H1 (cell line): ENCODE measurements at regions not wholly inside any gene's neighbourhood (a gene's known extent, or its start where the extent isn't known, plus 50 kb on each side); places are given as distances from the start of the nearest gene placed in this dataset.

ENCODE experiments used
- CTCF ChIA-PET: fragments of 300-600 bp; sonication (Branson Sonifier 250); formaldehyde crosslinking; loops from one replicate; lab custom pipeline; 2021; ENCODE audit not compliant: partially characterized antibody; lab: Charles Lee
- POLR2A ChIA-PET: fragments of 300-600 bp; sonication (Branson Sonifier 250); formaldehyde crosslinking; loops from one replicate; lab custom pipeline; 2021; ENCODE audit warnings: inconsistent platforms; ENCODE audit not compliant: partially characterized antibody; lab: Charles Lee
- DNase-seq, 2 experiments: peaks; one replicate each; pipeline versions ENCODE4 v3.0.0 to v3.0.0-alpha.2; 2010 to 2022; ENCODE audit warnings: low spot score in 2 of 2, low read depth in 1 of 2, mixed read lengths in 1 of 2
- FAIRE-seq: peaks from 2 replicates; lab custom pipeline; 2011; peaks lifted over from hg19 to GRCh38; lab: Jason Lieb, UNC
- H2AFZ ChIP-seq: 2 replicates; pipeline ENCODE4 v1.8.1; 2012; ENCODE audit warnings: low read length, inconsistent platforms
- H2AK5ac ChIP-seq: 2 replicates; pipeline ENCODE4 v1.6.1; 2013; ENCODE audit warnings: low read depth, low read length
- H2BK120ac ChIP-seq: replicated peaks from 2 replicates; pipeline ENCODE3; 2013; ENCODE audit warnings: low read depth, low read length, inconsistent platforms
- H2BK12ac ChIP-seq: 2 replicates; pipeline ENCODE4 v1.6.1; 2013; ENCODE audit warnings: low read depth, low read length
- H2BK15ac ChIP-seq: 2 replicates; pipeline ENCODE4 v1.6.1; 2013; ENCODE audit warnings: low read length
- H2BK20ac ChIP-seq: 2 replicates; pipeline ENCODE4 v1.6.1; 2013; ENCODE audit warnings: low read length
- H2BK5ac ChIP-seq: 2 replicates; pipeline ENCODE4 v1.6.1; 2013; ENCODE audit warnings: low read depth, low read length
- H3K14ac ChIP-seq: 2 replicates; pipeline ENCODE4 v1.6.1; 2013; ENCODE audit warnings: inconsistent platforms; ENCODE audit not compliant: insufficient read length
- H3K18ac ChIP-seq: 2 replicates; pipeline ENCODE4 v1.6.1; 2013; ENCODE audit warnings: low read length; ENCODE audit errors: extremely low read depth
- H3K23ac ChIP-seq: 2 replicates; pipeline ENCODE4 v1.6.1; 2013; ENCODE audit warnings: inconsistent platforms; ENCODE audit not compliant: insufficient read length
- H3K23me2 ChIP-seq: 2 replicates; pipeline ENCODE4 v1.6.1; 2013; ENCODE audit warnings: low read depth, low read length
- H3K27ac ChIP-seq: 2 replicates; pipeline ENCODE4 v1.6.1; 2011; ENCODE audit warnings: low read depth, low read length, inconsistent platforms
- H3K27me3 ChIP-seq, 4 experiments: replicated peaks in 1 of 4; 1 replicate in 1 of 4; 2 replicates in 3 of 4; pipeline versions ENCODE4 v1.6.1 to v1.8.1; 2011 to 2013; ENCODE audit warnings: low read length in 3 of 4, mild to moderate bottlenecking in 3 of 4, inconsistent platforms in 2 of 4, mixed read lengths in 2 of 4, moderate library complexity in 1 of 4; ENCODE audit not compliant: control insufficient read depth in 3 of 4, insufficient read depth in 3 of 4; ENCODE audit errors: extremely low read depth in 1 of 4
- H3K36me3 ChIP-seq, 4 experiments: 2 replicates each; pipeline versions ENCODE4 v1.6.1 to v1.8.1; 2011 to 2013; ENCODE audit warnings: mild to moderate bottlenecking in 4 of 4, low read length in 3 of 4, moderate library complexity in 2 of 4, control low read depth in 1 of 4, inconsistent platforms in 1 of 4; ENCODE audit not compliant: insufficient read depth in 4 of 4, control insufficient read depth in 2 of 4
- H3K4ac ChIP-seq: replicated peaks from 2 replicates; pipeline ENCODE3; 2013; ENCODE audit warnings: low read length, low read depth, mixed read lengths, inconsistent platforms; ENCODE audit not compliant: insufficient read length
- H3K4me1 ChIP-seq, 4 experiments: replicated peaks in 1 of 4; 1 replicate in 1 of 4; 2 replicates in 3 of 4; pipeline versions ENCODE4 v1.6.1 to v1.8.1; 2011 to 2013; ENCODE audit warnings: low read length in 3 of 4, inconsistent platforms in 2 of 4, mixed read lengths in 1 of 4; ENCODE audit not compliant: insufficient read depth in 4 of 4, control insufficient read depth in 3 of 4
- H3K4me2 ChIP-seq, 2 experiments: 2 replicates each; pipeline versions ENCODE4 v1.6.1 to v1.8.1; 2011 to 2013; ENCODE audit warnings: low read depth in 2 of 2, low read length in 2 of 2, control low read depth in 1 of 2, inconsistent platforms in 1 of 2, mild to moderate bottlenecking in 1 of 2; ENCODE audit not compliant: insufficient read depth in 1 of 2
- H3K4me3 ChIP-seq, 4 experiments: fragments of 200-600, 300-600 bp in 1 of 4; sonication (generic), shearing (Covaris generic), sonication (Bioruptor Twin) in 1 of 4; 2 replicates each; pipeline versions ENCODE4 v1.5.1 to v1.8.1; 2011 to 2016; ENCODE audit warnings: low read length in 4 of 4, low read depth in 3 of 4, control low read depth in 2 of 4, inconsistent platforms in 2 of 4, mild to moderate bottlenecking in 2 of 4, mixed read lengths in 1 of 4, moderate library complexity in 1 of 4; ENCODE audit not compliant: insufficient read depth in 2 of 4; ENCODE audit errors: extremely low read depth in 1 of 4
- H3K56ac ChIP-seq: replicated peaks from 2 replicates; pipeline ENCODE3; 2013; ENCODE audit warnings: low read depth, mild to moderate bottlenecking, mixed read lengths, low read length, inconsistent platforms; ENCODE audit not compliant: insufficient read length
- H3K79me1 ChIP-seq: 2 replicates; pipeline ENCODE4 v1.6.1; 2013; ENCODE audit warnings: low read depth, low read length, control low read depth
- H3K79me2 ChIP-seq, 2 experiments: 2 replicates each; pipeline versions ENCODE4 v1.6.1 to v1.8.1; 2012 to 2013; ENCODE audit warnings: low read length in 2 of 2, mild to moderate bottlenecking in 2 of 2, inconsistent platforms in 1 of 2; ENCODE audit not compliant: insufficient read depth in 2 of 2, control insufficient read depth in 1 of 2
- H3K9ac ChIP-seq, 4 experiments: replicated peaks in 1 of 4; 1 replicate in 1 of 4; 2 replicates in 3 of 4; pipeline versions ENCODE4 v1.6.1 to v1.8.1; 2011 to 2013; ENCODE audit warnings: low read depth in 3 of 4, low read length in 3 of 4, control low read depth in 2 of 4, mild to moderate bottlenecking in 2 of 4, moderate library complexity in 2 of 4, inconsistent platforms in 1 of 4; ENCODE audit errors: extremely low read depth in 1 of 4
- H3K9me3 ChIP-seq, 2 experiments: 2 replicates each; pipeline versions ENCODE4 v1.6.1 to v1.8.1; 2012 to 2013; ENCODE audit warnings: mild to moderate bottlenecking in 2 of 2, moderate library complexity in 2 of 2, control low read depth in 1 of 2, inconsistent platforms in 1 of 2, low read depth in 1 of 2, low read length in 1 of 2, mixed read lengths in 1 of 2; ENCODE audit not compliant: insufficient read depth in 2 of 2
- H4K20me1 ChIP-seq, 2 experiments: replicated peaks in 1 of 2; 2 replicates each; pipeline versions ENCODE3 to v1.8.1; 2011 to 2013; ENCODE audit warnings: inconsistent platforms in 2 of 2, low read length in 2 of 2, mild to moderate bottlenecking in 1 of 2; ENCODE audit not compliant: insufficient read depth in 2 of 2, control insufficient read depth in 1 of 2
- H4K5ac ChIP-seq: 2 replicates; pipeline ENCODE4 v1.6.1; 2013; ENCODE audit warnings: low read length, low read depth, mixed read lengths, inconsistent platforms; ENCODE audit not compliant: insufficient read length
- H4K8ac ChIP-seq: 2 replicates; pipeline ENCODE4 v1.8.0; 2013; ENCODE audit warnings: mild to moderate bottlenecking, moderate library complexity, low read length, inconsistent platforms; ENCODE audit not compliant: insufficient read depth; ENCODE audit errors: extremely low read depth
- H4K91ac ChIP-seq: replicated peaks from 2 replicates; pipeline ENCODE3; 2013; ENCODE audit warnings: low read length, mixed read lengths, inconsistent platforms; ENCODE audit not compliant: insufficient read length
- BCL11A ChIP-seq, 2 experiments: IDR thresholded peaks; one replicate each; pipeline ENCODE4 v1.6.1; 2011; ENCODE audit warnings: low read depth in 2 of 2, low read length in 2 of 2, mild to moderate bottlenecking in 2 of 2
- CEBPB ChIP-seq: IDR thresholded peaks from 2 replicates; pipeline ENCODE4 v1.6.1; 2012; ENCODE audit warnings: low read depth, low read length
- EP300 ChIP-seq, 2 experiments: IDR thresholded peaks; 1 replicate in 1 of 2; 2 replicates in 1 of 2; pipeline ENCODE4 v1.6.1; 2011 to 2012; ENCODE audit warnings: low read depth in 2 of 2, low read length in 2 of 2, mild to moderate bottlenecking in 2 of 2, borderline replicate concordance in 1 of 2, inconsistent platforms in 1 of 2, moderate library complexity in 1 of 2
- GABPA ChIP-seq: IDR thresholded peaks from 2 replicates; pipeline ENCODE4 v1.6.1; 2011; ENCODE audit warnings: mild to moderate bottlenecking, low read length, moderate library complexity, borderline replicate concordance; ENCODE audit not compliant: insufficient read depth
- JUND ChIP-seq: IDR thresholded peaks from 2 replicates; pipeline ENCODE4 v1.6.1; 2011; ENCODE audit warnings: mild to moderate bottlenecking, improper control_type of control experiment, low read length
- POLR2AphosphoS5 ChIP-seq: IDR thresholded peaks from 2 replicates; pipeline ENCODE4 v1.6.1; 2011; ENCODE audit warnings: low read depth, low read length
- RNF2 ChIP-seq: fragments of 200-900, 300-1000 bp; sonication (generic); IDR thresholded peaks from 2 replicates; pipeline ENCODE4 v1.7.1; 2016; ENCODE audit warnings: borderline replicate concordance, low read depth, mild to moderate bottlenecking, antibody characterized with exemption, low read length; ENCODE audit not compliant: poor library complexity, severe bottlenecking; ENCODE audit errors: missing control alignments
- SP1 ChIP-seq: IDR thresholded peaks from 2 replicates; pipeline ENCODE4 v1.6.1; 2011; ENCODE audit warnings: low read depth, low read length
- WGBS, 2 experiments: shearing (Covaris generic) in 1 of 2; methylation state at CpG; one replicate each; pipeline versions ENCODE4 v1.1.6 to v1.1.7; 2013 to 2015; ENCODE audit warnings: low lambda C conversion rate in 2 of 2, mixed read lengths in 2 of 2, inconsistent platforms in 1 of 2, low coverage in 1 of 2, missing lambda C conversion rate in 1 of 2; ENCODE audit not compliant: insufficient replicate concordance in 2 of 2, insufficient coverage in 1 of 2, insufficient read length in 1 of 2; ENCODE audit errors: extremely low coverage in 1 of 2, missing lambda C conversion rate in 1 of 2; 5-methylcytosine and 5-hydroxymethylcytosine counted together
- TF ChIP-seq, protein P1 (sequence below): IDR thresholded peaks from 2 replicates; pipeline ENCODE4 v1.6.1; 2011; ENCODE audit warnings: low read depth, mild to moderate bottlenecking, low read length; ENCODE audit not compliant: insufficient read depth
- TF ChIP-seq, protein P2 (sequence below), 3 experiments: IDR thresholded peaks; 1 replicate in 2 of 3; 2 replicates in 1 of 3; pipeline versions ENCODE4 v1.5.1 to v1.6.1; 2011; ENCODE audit warnings: low read length in 3 of 3, mild to moderate bottlenecking in 3 of 3, inconsistent platforms in 2 of 3, low read depth in 1 of 3, moderate library complexity in 1 of 3; ENCODE audit not compliant: insufficient read depth in 1 of 3; ENCODE audit errors: control extremely low read depth in 1 of 3

DNA sequence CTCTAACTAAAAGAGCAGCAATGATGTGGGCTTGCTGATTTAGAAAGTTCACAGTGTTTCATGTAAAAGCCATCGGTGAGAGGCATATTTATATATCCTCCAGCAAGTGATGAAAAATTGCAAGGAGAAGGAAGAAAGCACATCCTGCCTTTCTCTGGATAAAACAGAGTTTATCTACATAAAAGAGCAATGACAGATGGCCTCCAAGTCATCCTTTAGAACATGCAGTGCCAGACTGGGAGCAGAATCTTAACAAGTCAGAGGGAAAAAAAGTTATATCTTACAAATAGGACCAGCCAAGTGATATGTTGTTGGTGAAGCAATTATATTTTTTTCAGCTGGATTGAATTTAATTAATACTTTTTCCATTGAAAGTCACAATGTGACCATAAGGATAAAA lies 253.8 kb upstream of the MGMT start:
- H3K18ac ChIP-seq = no peak overlapping the region
- no peak overlapping the region for H2AFZ ChIP-seq
- no peak overlapping the region for H2AK5ac ChIP-seq
- no peak overlapping the region for H2BK5ac ChIP-seq
- H2BK120ac ChIP-seq = no peak overlapping the region
- no peak overlapping the region for H3K14ac ChIP-seq
- no peak overlapping the region for H4K91ac ChIP-seq
- H3K4me3 ChIP-seq = no peak overlapping the region
- DNase-seq (no peak), FAIRE-seq (no peak)
- no peak overlapping the region for H4K8ac ChIP-seq
- no peaks in the 10 kb centered on the region for H3K79me2 ChIP-seq
- no peaks in the 10 kb centered on the region for H3K9me3 ChIP-seq
- TF ChIP-seq GABPA (no peak), BCL11A (IDR thresholded peaks at IDR 0.05; ENCODE audit: low read depth in 2 of 2, low read length in 2 of 2) (no peak), POLR2AphosphoS5 (no peak), CEBPB (no peak), EP300 (IDR thresholded peaks at IDR 0.05; ENCODE audit: borderline replicate concordance in 1 of 2, low read depth in 2 of 2, low read length in 2 of 2) (no peak), JUND (no peak), SP1 (no peak), RNF2 (no peak)
- TF ChIP-seq, protein P1, sequence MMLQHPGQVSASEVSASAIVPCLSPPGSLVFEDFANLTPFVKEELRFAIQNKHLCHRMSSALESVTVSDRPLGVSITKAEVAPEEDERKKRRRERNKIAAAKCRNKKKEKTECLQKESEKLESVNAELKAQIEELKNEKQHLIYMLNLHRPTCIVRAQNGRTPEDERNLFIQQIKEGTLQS = no peak
- TF ChIP-seq, protein P2, sequence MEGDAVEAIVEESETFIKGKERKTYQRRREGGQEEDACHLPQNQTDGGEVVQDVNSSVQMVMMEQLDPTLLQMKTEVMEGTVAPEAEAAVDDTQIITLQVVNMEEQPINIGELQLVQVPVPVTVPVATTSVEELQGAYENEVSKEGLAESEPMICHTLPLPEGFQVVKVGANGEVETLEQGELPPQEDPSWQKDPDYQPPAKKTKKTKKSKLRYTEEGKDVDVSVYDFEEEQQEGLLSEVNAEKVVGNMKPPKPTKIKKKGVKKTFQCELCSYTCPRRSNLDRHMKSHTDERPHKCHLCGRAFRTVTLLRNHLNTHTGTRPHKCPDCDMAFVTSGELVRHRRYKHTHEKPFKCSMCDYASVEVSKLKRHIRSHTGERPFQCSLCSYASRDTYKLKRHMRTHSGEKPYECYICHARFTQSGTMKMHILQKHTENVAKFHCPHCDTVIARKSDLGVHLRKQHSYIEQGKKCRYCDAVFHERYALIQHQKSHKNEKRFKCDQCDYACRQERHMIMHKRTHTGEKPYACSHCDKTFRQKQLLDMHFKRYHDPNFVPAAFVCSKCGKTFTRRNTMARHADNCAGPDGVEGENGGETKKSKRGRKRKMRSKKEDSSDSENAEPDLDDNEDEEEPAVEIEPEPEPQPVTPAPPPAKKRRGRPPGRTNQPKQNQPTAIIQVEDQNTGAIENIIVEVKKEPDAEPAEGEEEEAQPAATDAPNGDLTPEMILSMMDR (IDR thresholded peaks at IDR 0.05; ENCODE audit: control extremely low read depth in 1 of 3, insufficient read depth in 1 of 3, low read depth in 1 of 3, low read length in 3 of 3) = no peak
- no peak overlapping the region for H2BK15ac ChIP-seq
- ChIA-PET CTCF (no interaction called here), POLR2A (no interaction called here)
- H3K9ac ChIP-seq = no peak overlapping the region
- H3K23ac ChIP-seq = no peak overlapping the region
- H3K36me3 ChIP-seq = no peaks in the 10 kb centered on the region
- H3K4ac ChIP-seq = no peak overlapping the region
- no peak overlapping the region for H2BK20ac ChIP-seq
- no peaks in the 10 kb centered on the region for H3K27me3 ChIP-seq
- H3K23me2 ChIP-seq = no peaks in the 10 kb centered on the region
- no peak overlapping the region for H2BK12ac ChIP-seq
- WGBS, 2 experiments = 82% methylated on average over 1 of the region's 1 CpG; no CpG with 5 or more reads in 1 of the 2 experiments
- H4K5ac ChIP-seq = no peak overlapping the region
- no peaks in the 10 kb centered on the region for H3K79me1 ChIP-seq
- no peaks in the 10 kb centered on the region for H4K20me1 ChIP-seq
- H3K4me1 ChIP-seq = no peaks in the 10 kb centered on the region
- H3K27ac ChIP-seq = no peak overlapping the region
- H3K4me2 ChIP-seq = no peak overlapping the region
- no peak overlapping the region for H3K56ac ChIP-seq
